Suprapubic skin (tissue), 4 donors: ENCODE measurements at regions not wholly inside any gene's neighbourhood (a gene's known extent, or its start where the extent isn't known, plus 50 kb on each side); places are given as distances from the start of the nearest gene placed in this dataset.

Source experiments
- CTCF ChIP-seq, 2 donors: fragments of 200-600 bp in 1 of 2; fragments of 450-650 bp in 1 of 2; sonication (generic) in 1 of 2; IDR thresholded peaks; one replicate each; pipeline ENCODE4 v1.5.1; 2016 to 2019; ENCODE audit warnings: antibody characterized with exemption in 2 of 2, mild to moderate bottlenecking in 1 of 2, moderate library complexity in 1 of 2
- EP300 ChIP-seq: sonication (generic); formaldehyde crosslinking; IDR thresholded peaks from one replicate; pipeline ENCODE4 v1.6.1; 2017; ENCODE audit warnings: antibody characterized with exemption
- POLR2A ChIP-seq, 2 donors: fragments of 450-650 bp; IDR thresholded peaks; one replicate each; pipeline ENCODE4 v1.6.1; 2017; ENCODE audit warnings: antibody characterized with exemption in 2 of 2, mild to moderate bottlenecking in 2 of 2, moderate library complexity in 2 of 2
- POLR2AphosphoS5 ChIP-seq, 3 donors: sonication (generic); formaldehyde crosslinking; IDR thresholded peaks; one replicate each; pipeline ENCODE4 v1.6.1; 2017; ENCODE audit warnings: antibody characterized with exemption in 3 of 3

GRCh38 chr6:73901986-73902385, 206.0 kb downstream of the CD109 start:
- TF ChIP-seq CTCF (IDR thresholded peaks at IDR 0.05) (no peak), POLR2AphosphoS5 (IDR thresholded peaks at IDR 0.05) (no peak), EP300 (no peak), POLR2A (IDR thresholded peaks at IDR 0.05) (no peak)
